ENCODE measurements at regions not wholly inside any gene's neighbourhood (a gene's known extent, or its start where the extent isn't known, plus 50 kb on each side); places are given as distances from the start of the nearest gene placed in this dataset.
A peak's percentile ranks its signal among the peaks of the same experiment; 100 is the strongest.

GRCh38 chr12:13595536-13596443 lies 385.6 kb downstream of the GRIN2B start:
- DNase-seq (ENCODE audit: low read depth), result peak; percentile 83

GRCh38 chr12:13594731-13595514 lies 386.5 kb downstream of the GRIN2B start:
- no peak for DNase-seq (ENCODE audit: low read depth)

- DNase-seq (ENCODE audit: low read depth), result peak; percentile 92
These were observed 389.1 kb downstream of the GRIN2B start for GRCh38 chr12:13592063-13592942.

GRCh38 chr12:13591488-13591887 lies 389.9 kb downstream of the GRIN2B start:
- peak; percentile 81 for DNase-seq (ENCODE audit: low read depth)

GRCh38 chr12:13591059-13591458 lies 390.3 kb downstream of the GRIN2B start:
- DNase-seq (ENCODE audit: low read depth), result peak; percentile 86

- DNase-seq (ENCODE audit: low read depth), result no peak
These were observed 392.0 kb downstream of the EMP1 start for GRCh38 chr12:13588574-13588973.

GRCh38 chr12:13587721-13588390 lies 391.3 kb downstream of the EMP1 start:
- peak; percentile 88 for DNase-seq (ENCODE audit: low read depth)

- DNase-seq (ENCODE audit: low read depth), result no peak
These were observed 389.8 kb downstream of the EMP1 start for GRCh38 chr12:13586361-13586760.

- DNase-seq (ENCODE audit: low read depth), result no peak
These were observed 388.0 kb downstream of the EMP1 start for GRCh38 chr12:13584541-13584940.

GRCh38 chr12:13583630-13584029 lies 387.1 kb downstream of the EMP1 start:
- DNase-seq (ENCODE audit: low read depth), result no peak

- DNase-seq (ENCODE audit: low read depth), result no peak
These were observed 385.9 kb downstream of the EMP1 start for GRCh38 chr12:13582421-13582820.

- no peak for DNase-seq (ENCODE audit: low read depth)
These were observed 384.5 kb downstream of the EMP1 start for GRCh38 chr12:13581031-13581430.

GRCh38 chr12:13580206-13580605 lies 383.7 kb downstream of the EMP1 start:
- no peak for DNase-seq (ENCODE audit: low read depth)

GRCh38 chr12:13576935-13577500 lies 380.5 kb downstream of the EMP1 start:
- no peak for DNase-seq (ENCODE audit: low read depth)

GRCh38 chr12:13573698-13574321 lies 377.3 kb downstream of the EMP1 start:
- DNase-seq (ENCODE audit: low read depth), result peak; percentile 94

- DNase-seq (ENCODE audit: low read depth), result no peak
These were observed 374.5 kb downstream of the EMP1 start for GRCh38 chr12:13571035-13571434.

GRCh38 chr12:13570005-13570694 lies 373.6 kb downstream of the EMP1 start:
- DNase-seq (ENCODE audit: low read depth), result peak; percentile 87

GRCh38 chr12:13566292-13566691 lies 369.8 kb downstream of the EMP1 start:
- peak; percentile 78 for DNase-seq (ENCODE audit: low read depth)

- no peak for DNase-seq (ENCODE audit: low read depth)
These were observed 367.8 kb downstream of the EMP1 start for GRCh38 chr12:13564266-13564810.

- no peak for DNase-seq (ENCODE audit: low read depth)
These were observed 367.2 kb downstream of the EMP1 start for GRCh38 chr12:13563743-13564125.

Data from renal cortical epithelial cell (primary cell).